ENCODE measurements at regions not wholly inside any gene's neighbourhood (a gene's known extent, or its start where the extent isn't known, plus 50 kb on each side); places are given as distances from the start of the nearest gene placed in this dataset.
"Not testable (repeated sequence)": the region's sequence is repeated elsewhere in the genome, so short reads cannot be mapped to it uniquely, and the experiment has no call there.

DNA sequence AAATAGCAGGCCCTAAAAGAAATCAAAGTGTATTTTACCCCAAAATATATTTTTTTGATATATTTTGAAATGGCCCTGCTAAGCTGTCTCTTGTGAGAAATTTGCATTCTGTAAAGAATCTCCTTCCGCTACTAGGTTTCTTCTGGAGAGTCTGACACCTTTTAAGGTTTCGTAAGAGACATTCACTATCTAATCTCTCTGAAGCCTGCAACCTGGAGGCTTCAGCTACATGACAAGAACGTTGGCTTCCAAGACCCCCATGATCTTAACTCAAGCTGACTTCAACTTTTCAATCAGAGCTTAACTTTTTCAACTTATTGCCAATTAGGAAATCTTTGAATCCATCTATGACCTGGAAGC lies 1894.9 kb upstream of the LRRTM1 start:
- Histone ChIP-seq H3K27ac (ENCODE audit: low read depth in 2 of 2, low read length in 2 of 2) (no peak overlapping the region), H3K9me3 (ENCODE audit: control insufficient read depth in 2 of 3, insufficient read depth in 1 of 3, low read length in 3 of 3) (no peaks in the 10 kb centered on the region), H3K4me1 (ENCODE audit: control insufficient read depth in 2 of 3, insufficient read depth in 2 of 3, low read depth in 1 of 3, low read length in 3 of 3) (no peaks in the 10 kb centered on the region), H3K36me3 (ENCODE audit: control insufficient read depth in 2 of 3, insufficient read depth in 3 of 3, low read length in 3 of 3) (no peaks in the 10 kb centered on the region), H3K27me3 (ENCODE audit: control insufficient read depth, insufficient read depth, low read length) (no peaks in the 10 kb centered on the region), H3K9ac (ENCODE audit: low read length in 3 of 3) (no peak overlapping the region), H3K4me3 (ENCODE audit: low read length in 3 of 3) (no peak overlapping the region)
- TF ChIP-seq, protein P1, sequence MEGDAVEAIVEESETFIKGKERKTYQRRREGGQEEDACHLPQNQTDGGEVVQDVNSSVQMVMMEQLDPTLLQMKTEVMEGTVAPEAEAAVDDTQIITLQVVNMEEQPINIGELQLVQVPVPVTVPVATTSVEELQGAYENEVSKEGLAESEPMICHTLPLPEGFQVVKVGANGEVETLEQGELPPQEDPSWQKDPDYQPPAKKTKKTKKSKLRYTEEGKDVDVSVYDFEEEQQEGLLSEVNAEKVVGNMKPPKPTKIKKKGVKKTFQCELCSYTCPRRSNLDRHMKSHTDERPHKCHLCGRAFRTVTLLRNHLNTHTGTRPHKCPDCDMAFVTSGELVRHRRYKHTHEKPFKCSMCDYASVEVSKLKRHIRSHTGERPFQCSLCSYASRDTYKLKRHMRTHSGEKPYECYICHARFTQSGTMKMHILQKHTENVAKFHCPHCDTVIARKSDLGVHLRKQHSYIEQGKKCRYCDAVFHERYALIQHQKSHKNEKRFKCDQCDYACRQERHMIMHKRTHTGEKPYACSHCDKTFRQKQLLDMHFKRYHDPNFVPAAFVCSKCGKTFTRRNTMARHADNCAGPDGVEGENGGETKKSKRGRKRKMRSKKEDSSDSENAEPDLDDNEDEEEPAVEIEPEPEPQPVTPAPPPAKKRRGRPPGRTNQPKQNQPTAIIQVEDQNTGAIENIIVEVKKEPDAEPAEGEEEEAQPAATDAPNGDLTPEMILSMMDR (IDR thresholded peaks at IDR 0.05; ENCODE audit: borderline replicate concordance, extremely low read depth, insufficient read depth) = no peak
- DNase-seq (no peak), FAIRE-seq (no peak)
- intact Hi-C loops (cut with DNase I) = no loop called here

- FAIRE-seq (no peak), DNase-seq (no peak)
- Histone ChIP-seq H3K4me1 (ENCODE audit: control insufficient read depth in 2 of 3, insufficient read depth in 2 of 3, low read depth in 1 of 3, low read length in 3 of 3) (no peaks in the 10 kb centered on the region), H3K27ac (ENCODE audit: low read depth in 2 of 2, low read length in 2 of 2) (no peak overlapping the region), H3K4me3 (ENCODE audit: low read length in 3 of 3) (no peak overlapping the region), H3K27me3 (ENCODE audit: control insufficient read depth, insufficient read depth, low read length) (no peaks in the 10 kb centered on the region), H3K9me3 (ENCODE audit: control insufficient read depth in 2 of 3, insufficient read depth in 1 of 3, low read length in 3 of 3) (no peaks in the 10 kb centered on the region), H3K9ac (ENCODE audit: low read length in 3 of 3) (no peak overlapping the region), H3K36me3 (ENCODE audit: control insufficient read depth in 2 of 3, insufficient read depth in 3 of 3, low read length in 3 of 3) (no peaks in the 10 kb centered on the region)
- intact Hi-C loops (cut with DNase I) = no loop called here
- TF ChIP-seq, protein P1 (IDR thresholded peaks at IDR 0.05; ENCODE audit: borderline replicate concordance, extremely low read depth, insufficient read depth) = no peak
Observed at GRCh38 chr2:82198809-82199492, 1894.4 kb upstream of the LRRTM1 start.

- intact Hi-C loops (cut with DNase I) = no loop called here
- Histone ChIP-seq H3K36me3 (ENCODE audit: control insufficient read depth in 2 of 3, insufficient read depth in 3 of 3, low read length in 3 of 3) (no peaks in the 10 kb centered on the region), H3K4me1 (ENCODE audit: control insufficient read depth in 2 of 3, insufficient read depth in 2 of 3, low read depth in 1 of 3, low read length in 3 of 3) (no peaks in the 10 kb centered on the region), H3K9ac (ENCODE audit: low read length in 3 of 3) (no peak overlapping the region), H3K27ac (ENCODE audit: low read depth in 2 of 2, low read length in 2 of 2) (no peak overlapping the region), H3K4me3 (ENCODE audit: low read length in 3 of 3) (no peak overlapping the region), H3K9me3 (ENCODE audit: control insufficient read depth in 2 of 3, insufficient read depth in 1 of 3, low read length in 3 of 3) (no peaks in the 10 kb centered on the region), H3K27me3 (ENCODE audit: control insufficient read depth, insufficient read depth, low read length) (no peaks in the 10 kb centered on the region)
- no peak for FAIRE-seq
- TF ChIP-seq, protein P1 (IDR thresholded peaks at IDR 0.05; ENCODE audit: borderline replicate concordance, extremely low read depth, insufficient read depth) = no peak
- DNase-seq = no peak
Observed at GRCh38 chr2:82182270-82182669, 1877.7 kb upstream of the LRRTM1 start.

DNA sequence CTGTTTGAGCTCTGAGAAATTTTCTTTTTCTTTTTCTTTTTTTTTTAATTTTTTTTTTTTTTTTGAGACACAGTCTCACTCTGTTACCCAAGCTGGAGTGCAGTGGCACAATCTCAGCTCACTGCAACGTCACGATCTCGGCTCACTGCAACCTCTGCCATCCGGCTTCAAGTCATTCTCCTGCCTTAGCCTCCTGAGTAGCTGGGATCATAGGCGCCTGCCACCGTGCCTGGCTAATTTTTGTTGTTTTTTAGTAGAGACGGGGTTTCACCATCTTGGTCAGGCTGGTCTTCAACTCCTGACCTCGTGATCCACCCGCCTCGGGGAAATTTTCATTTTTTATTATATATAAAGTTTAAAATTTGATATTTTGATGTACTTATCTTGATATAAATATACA lies 1870.7 kb upstream of the LRRTM1 start:
- H3K4me1 ChIP-seq (ENCODE audit: control insufficient read depth in 2 of 3, insufficient read depth in 2 of 3, low read depth in 1 of 3, low read length in 3 of 3); intact Hi-C loops (cut with DNase I); H3K36me3 ChIP-seq (ENCODE audit: control insufficient read depth in 2 of 3, insufficient read depth in 3 of 3, low read length in 3 of 3); DNase-seq; H3K27ac ChIP-seq (ENCODE audit: low read depth in 2 of 2, low read length in 2 of 2); H3K9ac ChIP-seq (ENCODE audit: low read length in 3 of 3); H3K9me3 ChIP-seq (ENCODE audit: control insufficient read depth in 2 of 3, insufficient read depth in 1 of 3, low read length in 3 of 3); H3K27me3 ChIP-seq (ENCODE audit: control insufficient read depth, insufficient read depth, low read length); H3K4me3 ChIP-seq (ENCODE audit: low read length in 3 of 3); FAIRE-seq: not testable (repeated sequence)
